Stimulated activated CD8-positive, alpha-beta memory T cell treated with anti-CD3 and anti-CD28 coated beads, Interleukin-4, amount 100 ng/mL, for 24 hours (primary cell): ENCODE measurements at regions not wholly inside any gene's neighbourhood (a gene's known extent, or its start where the extent isn't known, plus 50 kb on each side); places are given as distances from the start of the nearest gene placed in this dataset.
"Not testable (repeated sequence)": the region's sequence is repeated elsewhere in the genome, so short reads cannot be mapped to it uniquely, and the experiment has no call there.

Source experiments
- DNase-seq: peaks from one replicate; pipeline ENCODE4 v3.0.0-alpha.2; 2020; ENCODE audit warnings: low read depth

DNA sequence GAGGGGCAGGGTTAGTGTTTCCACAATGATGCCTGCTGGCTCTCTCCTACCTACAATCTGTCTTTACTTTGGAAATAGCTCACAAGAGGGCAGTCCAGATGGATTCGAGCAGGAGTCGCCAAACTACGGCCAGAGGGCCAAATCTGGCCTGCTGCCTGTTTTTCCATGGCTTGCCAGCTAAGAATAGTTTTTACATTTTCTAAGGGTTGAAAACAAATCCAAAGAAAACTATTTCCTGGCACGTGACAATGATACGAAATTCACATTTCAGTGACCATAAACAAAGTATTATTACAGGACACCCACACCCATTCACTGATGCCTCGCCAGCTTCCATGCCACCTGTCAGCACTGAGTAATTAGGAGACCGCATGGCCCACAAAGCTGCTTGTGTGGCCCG lies 162.9 kb upstream of the WWC1 start:
- DNase-seq = no peak

DNA sequence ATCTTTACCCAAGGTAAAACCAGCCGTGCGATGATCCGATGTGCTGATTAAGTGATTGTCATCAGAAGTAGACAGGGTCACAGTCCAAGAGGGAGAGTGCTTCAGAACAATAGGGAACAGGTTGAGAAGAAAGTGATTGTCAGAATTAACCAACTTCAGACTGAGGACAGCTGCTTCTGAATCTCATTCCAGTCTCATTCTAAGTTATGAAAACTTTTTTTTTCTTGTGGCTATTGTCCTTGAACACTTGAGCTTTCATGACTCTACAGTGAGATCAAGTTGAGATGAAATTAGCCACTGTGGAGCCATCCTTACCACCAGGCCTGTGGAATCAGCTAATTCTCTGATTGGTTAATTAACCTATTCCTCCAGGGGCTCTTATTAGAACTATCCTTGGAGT lies 159.9 kb upstream of the WWC1 start:
- DNase-seq = no peak

- DNase-seq = no peak
Measured at GRCh38 chr5:168132241-168132641, 159.2 kb upstream of the WWC1 start.

- no peak for DNase-seq
Measured at GRCh38 chr5:168135897-168136296, 155.5 kb upstream of the WWC1 start.

- no peak for DNase-seq
Measured at GRCh38 chr5:168136340-168136739, 155.1 kb upstream of the WWC1 start.

- DNase-seq = no peak
Measured at GRCh38 chr5:168137265-168137664, 154.2 kb upstream of the WWC1 start.

DNA sequence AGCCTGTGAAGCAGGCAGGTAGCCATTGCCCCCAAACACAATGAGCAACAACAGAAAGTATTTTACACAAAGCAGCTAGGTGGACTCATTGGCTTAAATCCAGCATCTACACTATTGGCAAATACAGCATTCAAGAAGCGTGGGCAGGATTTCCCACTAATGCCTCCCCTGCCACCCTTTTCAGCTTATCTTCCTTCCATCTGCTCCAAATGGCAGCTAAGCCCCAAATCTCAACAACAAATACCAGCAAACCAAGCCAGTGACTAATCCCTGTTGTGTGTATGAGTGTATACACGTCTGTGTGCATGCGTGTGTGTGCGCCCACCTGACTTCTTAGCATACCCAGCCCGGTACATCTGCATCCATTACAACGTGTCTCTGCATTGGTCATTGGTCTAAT lies 151.2 kb upstream of the WWC1 start:
- DNase-seq = no peak

- no peak for DNase-seq
Measured at GRCh38 chr5:168142402-168142801, 149.0 kb upstream of the WWC1 start.

DNA sequence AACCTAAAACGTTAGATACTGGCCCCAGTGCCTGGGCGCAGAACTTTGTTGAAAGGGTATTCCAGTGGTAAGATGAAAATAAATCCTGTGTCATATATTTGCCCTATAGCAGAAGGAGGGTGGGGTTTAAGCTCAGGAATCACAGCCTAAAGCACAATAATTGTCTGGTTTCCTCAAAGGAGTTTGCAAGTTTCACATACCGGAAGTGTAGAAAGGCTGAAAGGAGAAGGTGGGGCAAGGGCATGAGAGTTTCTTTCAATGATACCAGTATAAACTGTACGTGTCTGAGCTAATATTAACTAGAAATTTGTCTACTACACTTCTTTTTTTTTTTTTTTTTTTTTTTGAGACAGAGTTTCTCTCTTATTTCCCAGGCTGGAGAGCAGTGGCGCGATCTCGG lies 147.9 kb upstream of the WWC1 start:
- not testable (repeated sequence) for DNase-seq

DNA sequence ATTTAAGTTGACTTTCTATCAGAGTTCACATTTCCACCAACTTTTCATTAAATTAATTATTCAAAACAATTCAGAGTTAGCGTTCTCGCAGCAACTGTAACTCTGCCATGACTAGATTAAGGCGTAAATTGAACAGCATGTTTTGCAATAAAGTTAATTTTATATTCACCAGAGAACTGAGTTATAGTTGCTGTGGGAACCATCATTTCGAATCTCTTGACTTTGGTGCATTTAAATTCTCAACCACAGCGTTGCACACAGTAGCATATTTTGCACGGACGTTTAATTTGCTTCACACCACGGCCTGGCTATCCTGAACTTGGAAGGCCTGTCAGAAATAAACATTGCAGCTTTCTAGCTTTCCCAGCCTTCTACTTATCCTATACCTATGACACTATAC lies 144.3 kb upstream of the WWC1 start:
- no peak for DNase-seq

GRCh38 chr5:168147568-168148360 lies 143.7 kb upstream of the WWC1 start:
- DNase-seq = no peak

DNA sequence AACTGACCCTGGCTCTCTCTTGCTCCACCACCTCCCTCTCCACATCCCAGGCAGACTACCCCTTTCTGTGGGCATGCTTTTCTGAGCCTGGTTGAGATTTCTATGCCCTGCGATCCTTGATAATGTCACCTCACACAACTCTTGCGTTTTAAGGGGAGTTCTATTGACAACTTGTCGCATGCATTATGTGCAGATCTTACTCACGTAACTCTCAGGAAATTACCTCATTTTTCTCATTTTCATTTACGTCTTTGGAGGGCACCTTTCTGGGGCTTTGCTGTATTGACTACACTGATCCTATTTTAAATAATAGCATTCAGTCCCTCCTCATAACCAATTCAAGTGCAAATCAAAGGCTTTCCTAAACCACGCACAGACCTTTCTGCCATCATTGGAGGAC lies 140.4 kb upstream of the WWC1 start:
- no peak for DNase-seq

DNA sequence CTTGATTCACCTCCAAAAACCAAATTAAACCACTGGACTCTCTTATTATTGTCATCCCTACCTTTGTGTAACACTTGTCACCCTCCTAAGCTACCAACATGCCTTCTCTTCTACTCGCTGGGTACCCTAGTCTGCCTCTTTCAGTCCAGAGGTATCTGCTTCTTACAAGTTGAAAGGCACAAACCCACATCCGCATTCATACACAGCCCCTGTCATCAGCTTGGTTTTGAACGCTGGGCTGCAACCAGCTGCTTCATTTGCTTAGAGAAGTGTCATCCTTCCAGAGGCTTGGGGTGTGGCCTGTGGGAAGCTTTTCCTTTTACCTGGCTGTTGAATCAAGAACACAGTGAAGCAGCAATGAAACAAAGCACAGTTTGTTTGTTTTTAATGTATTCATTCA lies 138.8 kb upstream of the WWC1 start:
- DNase-seq = no peak

DNA sequence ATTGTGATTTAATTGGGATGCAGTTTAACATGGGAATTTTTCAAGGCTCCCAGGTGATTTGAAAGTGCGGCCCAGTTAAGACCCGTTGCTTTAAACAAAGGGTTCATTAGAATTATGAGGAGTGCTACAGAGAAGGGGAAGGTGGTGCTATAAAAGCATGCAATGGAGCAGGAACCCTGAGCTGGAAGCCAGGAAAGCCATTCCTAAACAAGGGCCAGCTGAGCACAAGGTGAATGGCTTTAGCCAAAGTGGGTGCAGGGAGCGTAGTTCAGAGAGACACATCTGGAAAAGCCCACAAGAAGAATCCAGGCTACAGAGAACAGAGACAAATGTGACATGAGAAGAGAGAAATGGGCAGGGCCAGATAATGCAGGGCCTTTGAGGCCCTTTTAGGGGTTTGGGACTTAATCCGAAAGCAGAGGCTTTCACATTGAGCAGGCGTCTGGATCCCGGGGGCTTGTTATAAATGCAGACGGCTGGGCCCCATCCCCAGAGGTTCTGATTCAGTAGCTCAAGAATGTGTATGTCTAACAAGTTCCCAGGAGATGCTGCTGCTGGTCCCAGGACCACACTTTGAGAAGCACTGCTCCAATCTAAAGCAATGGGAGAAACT lies 138.1 kb upstream of the WWC1 start:
- DNase-seq = no peak

DNA sequence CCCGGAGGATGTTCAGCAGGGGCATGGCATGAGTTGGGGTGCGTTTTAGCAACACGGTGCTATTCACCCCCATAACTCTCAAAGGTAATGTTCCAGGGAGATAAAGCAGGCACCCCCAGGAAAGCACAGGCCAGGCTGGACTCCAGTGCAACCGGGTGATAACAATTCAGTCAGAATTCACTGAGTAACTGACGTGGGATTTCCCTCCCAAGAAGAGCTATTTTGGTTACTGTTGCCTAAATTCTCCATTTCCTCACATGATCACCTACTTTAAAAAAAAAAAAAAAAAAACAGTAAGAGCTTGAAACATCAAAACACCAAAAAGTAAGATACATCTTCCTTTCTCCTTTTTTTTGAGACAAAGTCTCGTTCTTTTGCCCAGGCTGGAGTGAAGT lies 137.6 kb upstream of the WWC1 start:
- DNase-seq = no peak

DNA sequence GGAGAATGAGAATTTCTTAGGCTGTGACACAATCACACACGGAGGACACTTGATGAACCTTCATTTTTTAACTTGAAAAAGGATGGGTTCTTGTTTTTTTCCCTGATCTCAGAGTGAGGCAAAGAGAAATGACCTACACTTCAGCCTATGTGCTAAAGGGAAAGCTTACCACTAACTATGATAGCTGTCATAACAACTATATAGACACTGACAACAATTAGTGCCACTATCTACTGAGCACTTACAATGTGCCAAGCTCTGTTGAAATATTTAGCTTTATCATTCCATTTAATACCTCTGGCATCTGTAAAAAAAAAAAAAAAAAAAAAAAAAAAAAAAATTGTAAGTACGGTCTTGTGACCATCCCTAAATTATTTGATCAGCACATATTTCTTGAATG lies 135.9 kb upstream of the WWC1 start:
- DNase-seq = no peak

DNA sequence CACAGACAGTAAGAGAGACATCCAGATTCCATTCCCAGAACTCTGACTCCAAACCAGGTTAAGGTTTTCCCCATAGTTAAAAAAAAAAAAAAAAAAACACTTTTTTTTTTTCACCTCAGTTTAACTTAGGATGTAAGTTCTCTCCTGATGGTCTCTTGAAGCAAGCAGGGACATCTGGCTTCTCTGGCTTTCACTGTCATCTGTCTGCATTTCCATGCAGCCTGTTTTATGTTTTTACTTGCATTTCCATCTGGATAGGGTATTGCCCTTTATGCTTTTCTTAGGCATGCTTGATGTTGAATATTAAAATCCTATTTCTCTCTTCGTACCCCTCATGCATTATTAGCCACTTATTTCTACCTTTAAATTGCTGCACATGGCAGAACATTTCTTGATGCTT lies 135.3 kb upstream of the WWC1 start:
- DNase-seq = no peak

GRCh38 chr5:168157141-168157540 lies 134.3 kb upstream of the WWC1 start:
- DNase-seq = no peak

DNA sequence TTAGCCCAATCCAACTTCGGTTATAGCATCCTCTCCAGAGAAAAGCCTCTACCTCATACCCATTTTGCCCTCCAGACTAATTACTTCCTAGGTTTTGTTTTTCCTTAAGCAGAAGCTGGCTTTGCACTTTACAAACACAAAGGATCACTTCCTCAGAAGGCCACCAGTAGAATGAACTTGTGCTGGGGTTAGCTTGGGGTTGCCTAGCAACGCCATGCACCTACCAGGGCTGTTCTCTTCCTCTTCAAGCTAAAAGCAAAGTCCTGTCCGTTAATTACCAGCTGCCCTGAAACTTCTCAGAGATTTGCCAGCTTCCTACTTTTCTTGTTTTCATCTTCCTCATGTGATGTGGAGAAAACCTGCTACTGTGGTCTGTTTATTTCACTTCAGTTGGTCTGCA lies 132.0 kb upstream of the WWC1 start:
- no peak for DNase-seq

GRCh38 chr5:168162464-168162863 lies 129.0 kb upstream of the WWC1 start:
- no peak for DNase-seq

GRCh38 chr5:168163966-168164365 lies 127.5 kb upstream of the WWC1 start:
- no peak for DNase-seq

GRCh38 chr5:168165221-168165914 lies 126.1 kb upstream of the WWC1 start:
- no peak for DNase-seq

DNA sequence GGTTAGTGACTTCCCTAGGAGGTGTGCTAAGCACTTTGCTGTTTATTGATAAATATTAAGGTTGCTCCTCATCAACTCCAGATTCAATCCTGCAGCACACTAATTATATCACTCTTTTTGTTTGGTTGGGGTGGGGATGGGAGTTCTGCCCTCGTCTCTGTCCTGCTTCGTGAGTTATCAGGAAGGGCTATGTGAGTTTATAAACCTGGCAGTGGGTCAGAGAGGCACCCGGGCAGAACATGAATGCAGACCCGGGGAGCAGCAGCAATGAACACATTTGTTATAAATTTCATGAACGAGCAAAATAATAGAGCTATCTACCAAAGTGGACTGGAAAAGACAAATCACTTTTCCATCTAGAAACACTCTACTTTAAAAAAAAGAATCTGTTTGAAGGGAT lies 125.5 kb upstream of the WWC1 start:
- DNase-seq = no peak
